ENCODE measurements at regions not wholly inside any gene's neighbourhood (a gene's known extent, or its start where the extent isn't known, plus 50 kb on each side); places are given as distances from the start of the nearest gene placed in this dataset.

DNA sequence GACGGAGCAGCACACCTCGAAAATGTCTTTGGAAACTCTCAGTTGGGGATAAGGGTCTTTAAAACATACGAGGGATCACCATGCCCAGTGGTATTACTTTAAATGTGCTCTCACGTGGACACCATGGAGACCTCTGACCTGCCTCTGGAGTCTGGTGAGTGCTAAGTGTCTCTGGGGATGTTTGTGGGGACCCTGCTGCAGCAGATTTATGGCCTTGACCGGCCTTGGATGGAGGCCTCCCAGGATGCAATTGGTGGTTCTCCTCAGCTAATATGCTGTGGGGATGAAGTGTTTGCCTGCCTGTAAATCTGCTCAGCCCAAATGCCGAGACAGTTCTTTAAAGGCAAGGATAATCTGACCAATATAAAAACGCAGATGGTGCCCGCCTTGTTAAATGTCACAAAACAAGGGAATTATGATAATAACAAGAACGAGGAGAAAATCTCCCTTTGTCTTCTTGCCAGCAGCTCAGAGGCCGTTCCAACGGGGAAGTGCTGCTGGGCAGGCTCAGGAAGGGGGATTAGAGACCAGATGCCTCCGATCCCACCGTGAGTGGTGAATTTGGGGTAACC is 154.4 kb downstream of the ABCC12 start:
- intact Hi-C loops (cut with DNase I; ENCODE audit: low total_unique reads): no loop called here
- TF ChIP-seq, protein P1, sequence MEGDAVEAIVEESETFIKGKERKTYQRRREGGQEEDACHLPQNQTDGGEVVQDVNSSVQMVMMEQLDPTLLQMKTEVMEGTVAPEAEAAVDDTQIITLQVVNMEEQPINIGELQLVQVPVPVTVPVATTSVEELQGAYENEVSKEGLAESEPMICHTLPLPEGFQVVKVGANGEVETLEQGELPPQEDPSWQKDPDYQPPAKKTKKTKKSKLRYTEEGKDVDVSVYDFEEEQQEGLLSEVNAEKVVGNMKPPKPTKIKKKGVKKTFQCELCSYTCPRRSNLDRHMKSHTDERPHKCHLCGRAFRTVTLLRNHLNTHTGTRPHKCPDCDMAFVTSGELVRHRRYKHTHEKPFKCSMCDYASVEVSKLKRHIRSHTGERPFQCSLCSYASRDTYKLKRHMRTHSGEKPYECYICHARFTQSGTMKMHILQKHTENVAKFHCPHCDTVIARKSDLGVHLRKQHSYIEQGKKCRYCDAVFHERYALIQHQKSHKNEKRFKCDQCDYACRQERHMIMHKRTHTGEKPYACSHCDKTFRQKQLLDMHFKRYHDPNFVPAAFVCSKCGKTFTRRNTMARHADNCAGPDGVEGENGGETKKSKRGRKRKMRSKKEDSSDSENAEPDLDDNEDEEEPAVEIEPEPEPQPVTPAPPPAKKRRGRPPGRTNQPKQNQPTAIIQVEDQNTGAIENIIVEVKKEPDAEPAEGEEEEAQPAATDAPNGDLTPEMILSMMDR (IDR thresholded peaks at IDR 0.05): no peak
- TF ChIP-seq POLR2A (IDR thresholded peaks at IDR 0.05): no peak
- no peaks in the 10 kb centered on the region for H3K4me1 ChIP-seq
- H3K27ac ChIP-seq: no peak overlapping the region
- no peak overlapping the region for H3K4me3 ChIP-seq
- H3K9me3 ChIP-seq: no peaks in the 10 kb centered on the region
- no peaks in the 10 kb centered on the region for H3K36me3 ChIP-seq
- no peaks in the 10 kb centered on the region for H3K27me3 ChIP-seq
- DNase-seq: no peak

DNA sequence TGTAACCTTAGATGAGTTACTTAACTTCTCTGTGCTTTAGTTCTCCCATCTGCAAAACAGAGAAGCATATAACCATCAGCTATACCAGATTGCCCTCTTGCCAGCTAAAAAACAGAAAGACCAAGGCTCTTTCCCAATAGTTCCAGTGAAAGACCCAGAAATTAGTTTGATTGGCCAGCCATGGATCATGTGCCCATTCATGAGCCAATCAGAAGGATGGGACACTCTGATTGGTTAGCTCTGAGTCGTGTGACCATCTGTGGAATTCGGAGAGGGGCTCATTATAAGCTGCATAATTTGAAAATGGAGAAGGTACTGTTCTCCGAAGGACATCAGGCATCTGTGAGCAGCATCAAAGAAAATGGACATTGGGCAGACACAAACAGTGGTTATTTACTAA is 155.2 kb downstream of the ABCC12 start:
- Histone ChIP-seq H3K27ac (no peak overlapping the region), H3K4me1 (no peaks in the 10 kb centered on the region), H3K27me3 (no peaks in the 10 kb centered on the region), H3K4me3 (no peak overlapping the region), H3K9me3 (no peaks in the 10 kb centered on the region), H3K36me3 (no peaks in the 10 kb centered on the region)
- TF ChIP-seq, protein P1 (IDR thresholded peaks at IDR 0.05): no peak
- TF ChIP-seq POLR2A (IDR thresholded peaks at IDR 0.05): no peak
- intact Hi-C loops (cut with DNase I; ENCODE audit: low total_unique reads): no loop called here
- DNase-seq: no peak

DNA sequence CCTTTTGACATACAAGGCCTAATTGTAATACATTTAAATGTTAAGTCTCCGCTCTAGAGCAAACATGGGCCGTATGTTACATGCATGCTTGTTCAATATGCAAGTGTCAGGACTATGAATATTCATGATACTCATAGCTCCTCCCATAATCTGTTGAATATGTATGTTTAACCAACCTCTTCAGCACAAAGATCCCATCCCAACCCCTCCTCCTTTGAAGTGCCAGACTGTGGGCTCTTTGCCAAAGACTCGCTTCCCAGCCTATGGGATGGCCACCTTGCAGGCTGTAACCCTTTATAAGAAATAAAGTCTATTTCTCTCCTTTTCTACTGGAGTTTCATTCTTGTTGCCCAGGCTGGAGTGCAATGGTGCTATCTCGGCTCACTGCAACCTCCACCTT is 156.2 kb downstream of the ABCC12 start:
- TF ChIP-seq, protein P1 (IDR thresholded peaks at IDR 0.05): no peak
- no peak for TF ChIP-seq POLR2A (IDR thresholded peaks at IDR 0.05)
- Histone ChIP-seq H3K27me3 (no peaks in the 10 kb centered on the region), H3K4me1 (no peaks in the 10 kb centered on the region), H3K4me3 (no peak overlapping the region), H3K27ac (no peak overlapping the region), H3K36me3 (no peaks in the 10 kb centered on the region), H3K9me3 (no peaks in the 10 kb centered on the region)
- intact Hi-C loops (cut with DNase I; ENCODE audit: low total_unique reads): no loop called here
- no peak for DNase-seq

DNA sequence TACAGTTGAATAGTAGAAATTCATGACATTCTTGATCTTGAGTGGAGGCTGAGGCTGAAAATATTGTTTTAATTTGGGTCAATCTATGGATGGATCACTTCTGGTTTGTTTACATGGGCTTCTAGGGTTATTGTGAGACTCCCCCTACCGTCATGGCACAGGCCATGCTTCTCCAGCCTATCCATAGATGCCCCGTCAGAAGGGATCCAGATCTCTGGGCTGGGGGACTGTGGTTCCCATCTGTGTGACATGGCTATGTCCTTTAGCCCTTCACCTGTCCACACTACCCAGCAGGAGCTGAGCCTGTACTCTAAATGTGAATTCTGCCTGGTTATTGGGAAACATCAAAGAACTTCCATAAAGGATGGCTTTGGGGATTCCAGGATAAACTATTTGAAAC is 160.4 kb downstream of the ABCC12 start:
- intact Hi-C loops (cut with DNase I; ENCODE audit: low total_unique reads): no loop called here
- no peak overlapping the region for H3K27ac ChIP-seq
- no peaks in the 10 kb centered on the region for H3K9me3 ChIP-seq
- H3K4me1 ChIP-seq: no peaks in the 10 kb centered on the region
- no peaks in the 10 kb centered on the region for H3K36me3 ChIP-seq
- no peaks in the 10 kb centered on the region for H3K27me3 ChIP-seq
- TF ChIP-seq, protein P1 (IDR thresholded peaks at IDR 0.05): no peak
- no peak for TF ChIP-seq POLR2A (IDR thresholded peaks at IDR 0.05)
- no peak overlapping the region for H3K4me3 ChIP-seq
- no peak for DNase-seq

DNA sequence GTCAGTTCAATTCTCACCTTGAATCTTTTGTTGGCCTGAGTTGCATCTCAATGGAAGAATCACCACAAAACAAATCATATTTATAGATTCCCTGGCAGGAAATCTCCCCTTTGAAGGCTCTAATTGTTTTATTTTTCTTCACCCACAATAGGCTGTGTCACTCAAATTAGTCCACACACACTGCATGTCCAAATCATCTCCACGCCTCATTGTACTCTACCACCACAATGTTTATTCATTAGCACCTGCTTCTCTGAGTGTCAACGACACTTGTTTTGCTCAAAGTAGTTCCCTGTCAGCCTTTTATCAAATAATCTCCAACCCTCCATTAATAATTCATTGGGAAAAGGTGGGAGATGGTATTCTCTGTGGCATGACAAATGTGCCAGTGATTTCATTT is 164.3 kb downstream of the ABCC12 start:
- no peaks in the 10 kb centered on the region for H3K27me3 ChIP-seq
- H3K4me1 ChIP-seq: no peaks in the 10 kb centered on the region
- DNase-seq: no peak
- TF ChIP-seq, protein P1 (IDR thresholded peaks at IDR 0.05): no peak
- no peak for TF ChIP-seq POLR2A (IDR thresholded peaks at IDR 0.05)
- no peak overlapping the region for H3K4me3 ChIP-seq
- intact Hi-C loops (cut with DNase I; ENCODE audit: low total_unique reads): no loop called here
- H3K9me3 ChIP-seq: no peaks in the 10 kb centered on the region
- no peaks in the 10 kb centered on the region for H3K36me3 ChIP-seq
- H3K27ac ChIP-seq: no peak overlapping the region
